ENCODE measurements at regions not wholly inside any gene's neighbourhood (a gene's known extent, or its start where the extent isn't known, plus 50 kb on each side); places are given as distances from the start of the nearest gene placed in this dataset.

GRCh38 chrY:21302278-21302677 lies 208.9 kb upstream of the RBMY1B start:
- no peak for TF ChIP-seq POLR2A (IDR thresholded peaks at IDR 0.05)
- no peak for TF ChIP-seq CTCF (IDR thresholded peaks at IDR 0.05)
- no peak for TF ChIP-seq EP300 (IDR thresholded peaks at IDR 0.05)
- TF ChIP-seq POLR2AphosphoS5 (IDR thresholded peaks at IDR 0.05) = no peak
